OCI-LY1 (cell line): ENCODE measurements at regions not wholly inside any gene's neighbourhood (a gene's known extent, or its start where the extent isn't known, plus 50 kb on each side); places are given as distances from the start of the nearest gene placed in this dataset.

ENCODE experiments used
- CTCF ChIP-seq: fragments of 200-600 bp; sonication (generic), shearing (Covaris generic); IDR thresholded peaks from 2 replicates; pipeline ENCODE4 v1.5.1; 2017; ENCODE audit warnings: mild to moderate bottlenecking, antibody characterized with exemption, low read length, moderate library complexity, mixed read lengths
- EZH2 ChIP-seq: fragments of 200-600 bp; sonication (generic), shearing (Covaris generic); IDR thresholded peaks from 2 replicates; pipeline ENCODE4 v1.8.0; 2017; ENCODE audit warnings: borderline replicate concordance, mixed run types, mild to moderate bottlenecking, antibody characterized with exemption, low read length, moderate library complexity, mixed read lengths

- TF ChIP-seq CTCF = no peak
- no peak for TF ChIP-seq EZH2
These were observed 250.4 kb upstream of the GIMD1 start for GRCh38 chr4:106618956-106619355.
